ENCODE measurements at regions not wholly inside any gene's neighbourhood (a gene's known extent, or its start where the extent isn't known, plus 50 kb on each side); places are given as distances from the start of the nearest gene placed in this dataset.

- H3K27ac ChIP-seq, result no peak overlapping the region
- WGBS, 2 donors, result 80 to 88% methylated on average over 2 of the region's 2 CpGs
- intact Hi-C loops (cut with DNase I; ENCODE audit: low total_unique reads), result no loop called here
- DNase-seq, result no peak
- H3K27me3 ChIP-seq, result no peaks in the 10 kb centered on the region
- no peak overlapping the region for H3K4me3 ChIP-seq
- H3K9me3 ChIP-seq, result no peaks in the 10 kb centered on the region
- TF ChIP-seq CTCF (IDR thresholded peaks at IDR 0.05) (no peak), POLR2A (IDR thresholded peaks at IDR 0.05) (no peak)
- H3K4me1 ChIP-seq, result no peaks in the 10 kb centered on the region
- no peaks in the 10 kb centered on the region for H3K36me3 ChIP-seq (ENCODE audit: low read depth, missing control alignments)
Observed at GRCh38 chrY:14437626-14438025, 86.7 kb upstream of the NLGN4Y start.

GRCh38 chrY:14438395-14438794, 85.9 kb upstream of the NLGN4Y start:
- Histone ChIP-seq H3K4me1 (no peaks in the 10 kb centered on the region), H3K27ac (no peak overlapping the region), H3K9me3 (no peaks in the 10 kb centered on the region), H3K27me3 (no peaks in the 10 kb centered on the region), H3K4me3 (no peak overlapping the region), H3K36me3 (ENCODE audit: low read depth, missing control alignments) (no peaks in the 10 kb centered on the region)
- WGBS, 2 donors, result 88 to 100% methylated on average over 1 of the region's 1 CpG
- TF ChIP-seq CTCF (IDR thresholded peaks at IDR 0.05) (no peak), POLR2A (IDR thresholded peaks at IDR 0.05) (no peak)
- DNase-seq, result no peak
- intact Hi-C loops (cut with DNase I; ENCODE audit: low total_unique reads), result no loop called here

GRCh38 chrY:14444550-14444949, 79.8 kb upstream of the NLGN4Y start:
- Histone ChIP-seq H3K4me3 (no peak overlapping the region), H3K4me1 (no peaks in the 10 kb centered on the region), H3K9me3 (no peaks in the 10 kb centered on the region), H3K27ac (no peak overlapping the region), H3K27me3 (no peaks in the 10 kb centered on the region), H3K36me3 (ENCODE audit: low read depth, missing control alignments) (no peaks in the 10 kb centered on the region)
- no peak for DNase-seq
- TF ChIP-seq CTCF (IDR thresholded peaks at IDR 0.05) (no peak), POLR2A (IDR thresholded peaks at IDR 0.05) (no peak)
- 81 to 91% methylated on average over 4 of the region's 4 CpGs for WGBS, 2 donors
- intact Hi-C loops (cut with DNase I; ENCODE audit: low total_unique reads), result no loop called here

- Histone ChIP-seq H3K4me3 (no peak overlapping the region), H3K4me1 (no peaks in the 10 kb centered on the region), H3K27me3 (no peaks in the 10 kb centered on the region), H3K9me3 (no peaks in the 10 kb centered on the region), H3K36me3 (ENCODE audit: low read depth, missing control alignments) (no peaks in the 10 kb centered on the region), H3K27ac (no peak overlapping the region)
- TF ChIP-seq POLR2A (IDR thresholded peaks at IDR 0.05) (no peak), CTCF (IDR thresholded peaks at IDR 0.05) (no peak)
- intact Hi-C loops (cut with DNase I; ENCODE audit: low total_unique reads), result no loop called here
- 81% methylated on average over 1 of the region's 1 CpG; no CpG with 5 or more reads in 1 of the 2 donors for WGBS, 2 donors
- no peak for DNase-seq
Observed at GRCh38 chrY:14468151-14468683, 56.1 kb upstream of the NLGN4Y start.

- intact Hi-C loops (cut with DNase I; ENCODE audit: low total_unique reads), result no loop called here
- no peak overlapping the region for H3K27ac ChIP-seq
- no peaks in the 10 kb centered on the region for H3K27me3 ChIP-seq
- H3K4me1 ChIP-seq, result no peaks in the 10 kb centered on the region
- no peaks in the 10 kb centered on the region for H3K9me3 ChIP-seq
- DNase-seq, result no peak
- TF ChIP-seq POLR2A (IDR thresholded peaks at IDR 0.05) (no peak), CTCF (IDR thresholded peaks at IDR 0.05) (no peak)
- WGBS, 2 donors, result 62 to 94% methylated on average over 3 of the region's 3 CpGs
- H3K36me3 ChIP-seq (ENCODE audit: low read depth, missing control alignments), result no peaks in the 10 kb centered on the region
- H3K4me3 ChIP-seq, result no peak overlapping the region
Observed at GRCh38 chrY:14472421-14472820, 51.9 kb upstream of the NLGN4Y start.

All from testis (tissue), 2 donors.